ENCODE measurements at regions not wholly inside any gene's neighbourhood (a gene's known extent, or its start where the extent isn't known, plus 50 kb on each side); places are given as distances from the start of the nearest gene placed in this dataset.

DNA sequence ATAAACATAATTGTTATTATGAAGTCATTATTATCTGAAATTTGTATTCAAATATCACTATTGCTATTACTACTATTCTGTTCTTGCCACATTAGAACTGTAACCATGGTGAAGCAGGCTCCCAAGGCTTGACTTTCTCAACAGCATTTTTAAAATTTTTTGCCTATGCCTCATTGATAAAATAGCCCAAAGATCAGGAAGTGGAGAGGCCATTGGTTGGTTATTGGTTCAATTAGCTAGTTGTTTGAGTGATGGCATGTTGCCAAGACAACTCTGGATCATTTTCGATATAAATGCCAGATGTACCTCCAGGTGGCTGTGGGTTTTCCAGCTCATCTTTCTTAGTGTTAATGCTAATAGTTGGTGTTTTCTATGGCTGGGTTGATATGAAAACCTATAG, 513.5 kb downstream of the TRIB2 start:
- TF ChIP-seq EP300 (IDR thresholded peaks at IDR 0.05) (no peak), POLR2A (IDR thresholded peaks at IDR 0.05) (no peak), POLR2AphosphoS5 (IDR thresholded peaks at IDR 0.05) (no peak)
- TF ChIP-seq, protein P1, sequence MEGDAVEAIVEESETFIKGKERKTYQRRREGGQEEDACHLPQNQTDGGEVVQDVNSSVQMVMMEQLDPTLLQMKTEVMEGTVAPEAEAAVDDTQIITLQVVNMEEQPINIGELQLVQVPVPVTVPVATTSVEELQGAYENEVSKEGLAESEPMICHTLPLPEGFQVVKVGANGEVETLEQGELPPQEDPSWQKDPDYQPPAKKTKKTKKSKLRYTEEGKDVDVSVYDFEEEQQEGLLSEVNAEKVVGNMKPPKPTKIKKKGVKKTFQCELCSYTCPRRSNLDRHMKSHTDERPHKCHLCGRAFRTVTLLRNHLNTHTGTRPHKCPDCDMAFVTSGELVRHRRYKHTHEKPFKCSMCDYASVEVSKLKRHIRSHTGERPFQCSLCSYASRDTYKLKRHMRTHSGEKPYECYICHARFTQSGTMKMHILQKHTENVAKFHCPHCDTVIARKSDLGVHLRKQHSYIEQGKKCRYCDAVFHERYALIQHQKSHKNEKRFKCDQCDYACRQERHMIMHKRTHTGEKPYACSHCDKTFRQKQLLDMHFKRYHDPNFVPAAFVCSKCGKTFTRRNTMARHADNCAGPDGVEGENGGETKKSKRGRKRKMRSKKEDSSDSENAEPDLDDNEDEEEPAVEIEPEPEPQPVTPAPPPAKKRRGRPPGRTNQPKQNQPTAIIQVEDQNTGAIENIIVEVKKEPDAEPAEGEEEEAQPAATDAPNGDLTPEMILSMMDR (IDR thresholded peaks at IDR 0.05), result no peak

All from suprapubic skin (tissue), 4 donors.